ENCODE measurements at regions not wholly inside any gene's neighbourhood (a gene's known extent, or its start where the extent isn't known, plus 50 kb on each side); places are given as distances from the start of the nearest gene placed in this dataset.
"Not testable (repeated sequence)": the region's sequence is repeated elsewhere in the genome, so short reads cannot be mapped to it uniquely, and the experiment has no call there.

DNA sequence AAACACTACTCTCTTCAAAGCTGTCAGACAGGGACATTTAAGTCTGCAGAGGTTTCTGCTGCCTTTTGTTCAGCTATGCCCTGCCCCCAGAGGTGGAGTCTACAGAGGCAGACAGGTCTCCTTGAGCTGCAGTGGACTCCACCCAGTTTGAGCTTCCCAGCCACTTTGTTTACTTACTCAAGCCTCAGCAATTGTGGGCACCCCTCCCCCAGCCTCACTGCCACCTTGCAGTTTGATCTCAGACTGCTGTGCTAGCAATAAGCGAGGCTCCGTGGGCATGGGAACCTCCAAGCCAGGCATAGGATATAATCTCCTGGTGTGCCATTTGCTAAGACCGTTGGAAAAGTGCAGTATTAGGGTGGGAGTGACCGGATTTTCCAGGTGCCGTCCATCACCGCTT lies 435.2 kb downstream of the TMEM121 start:
- not testable (repeated sequence) for TF ChIP-seq CTCF (IDR thresholded peaks at IDR 0.05; ENCODE audit: low read depth, low read length, missing input control); JUND (IDR thresholded peaks at IDR 0.05); YY1 (IDR thresholded peaks at IDR 0.05); FOXA1 (IDR thresholded peaks at IDR 0.05); RAD21 (IDR thresholded peaks at IDR 0.05); REST (IDR thresholded peaks at IDR 0.05); ZBTB33 (IDR thresholded peaks at IDR 0.05)
